ENCODE measurements at regions not wholly inside any gene's neighbourhood (a gene's known extent, or its start where the extent isn't known, plus 50 kb on each side); places are given as distances from the start of the nearest gene placed in this dataset.

- TF ChIP-seq SALL2 (tag by site-specific recombination; IDR thresholded peaks at IDR 0.05; ENCODE audit: borderline replicate concordance) (no peak), ZNF664 (tag by site-specific recombination; IDR thresholded peaks at IDR 0.05) (no peak), ZBTB6 (tag by site-specific recombination; IDR thresholded peaks at IDR 0.05) (no peak), ZBTB8A (tag by site-specific recombination; IDR thresholded peaks at IDR 0.05) (no peak), BCL11A (tag by site-specific recombination; IDR thresholded peaks at IDR 0.05; ENCODE audit: low read depth) (no peak), ZSCAN16 (tag by site-specific recombination; IDR thresholded peaks at IDR 0.05) (no peak), ELK4 (IDR thresholded peaks at IDR 0.05; ENCODE audit: borderline replicate concordance, low read depth, low read length) (no peak), ZNF146 (tag by site-specific recombination; IDR thresholded peaks at IDR 0.05) (no peak), REST (tag by site-specific recombination; IDR thresholded peaks at IDR 0.05) (no peak), ZNF501 (tag by site-specific recombination; IDR thresholded peaks at IDR 0.05) (no peak)
- H3K9me3 ChIP-seq (ENCODE audit: control insufficient read depth, insufficient read depth, low read depth, low read length), result no peaks in the 10 kb centered on the region
- POLR2A ChIA-PET, result no interaction called here
- no peak overlapping the region for H3K4me3 ChIP-seq (ENCODE audit: low read depth, low read length)
- H3K4me1 ChIP-seq (ENCODE audit: control insufficient read depth, insufficient read depth, low read length), result no peaks in the 10 kb centered on the region
- H3K36me3 ChIP-seq (ENCODE audit: control insufficient read depth in 2 of 2, insufficient read depth in 1 of 2, low read length in 2 of 2), result no peaks in the 10 kb centered on the region
- H3K27ac ChIP-seq (ENCODE audit: extremely low read depth, low read depth, low read length), result no peak overlapping the region
- CTCF ChIA-PET, result interaction anchor here (0.5 to 2.2 kb wide), 5 partner anchors 16 to 338 kb away, joined by 3 to 15 read pairs (median 4); no protein-coding TSS in a partner anchor
These were observed 66.7 kb upstream of the GPR26 start for GRCh38 chr10:123599366-123599849.

- ChIA-PET POLR2A (no interaction called here), CTCF (interaction anchor here (1.3 kb wide), 1 partner anchor 17 kb away, joined by 6 read pairs; no protein-coding TSS in a partner anchor)
- H3K4me1 ChIP-seq (ENCODE audit: control insufficient read depth, insufficient read depth, low read length), result no peaks in the 10 kb centered on the region
- H3K9me3 ChIP-seq (ENCODE audit: control insufficient read depth, insufficient read depth, low read depth, low read length), result no peaks in the 10 kb centered on the region
- TF ChIP-seq ZNF138 (tag by site-specific recombination; IDR thresholded peaks at IDR 0.05; ENCODE audit: borderline replicate concordance) (no peak), ZNF169 (tag by site-specific recombination; IDR thresholded peaks at IDR 0.05) (no peak), KLF8 (tag by site-specific recombination; IDR thresholded peaks at IDR 0.05) (no peak), ZNF148 (tag by site-specific recombination; IDR thresholded peaks at IDR 0.05; ENCODE audit: borderline replicate concordance) (no peak), ZNF174 (tag by site-specific recombination; IDR thresholded peaks at IDR 0.05) (no peak), RBAK (tag by site-specific recombination; IDR thresholded peaks at IDR 0.05) (no peak), ZNF362 (tag by site-specific recombination; IDR thresholded peaks at IDR 0.05) (no peak), ZNF791 (tag by site-specific recombination; IDR thresholded peaks at IDR 0.05) (no peak), ZNF777 (tag by site-specific recombination; IDR thresholded peaks at IDR 0.05; ENCODE audit: borderline replicate concordance) (no peak)
- no peaks in the 10 kb centered on the region for H3K36me3 ChIP-seq (ENCODE audit: control insufficient read depth in 2 of 2, insufficient read depth in 1 of 2, low read length in 2 of 2)
- H3K4me3 ChIP-seq (ENCODE audit: low read depth, low read length), result no peak overlapping the region
- no peak overlapping the region for H3K27ac ChIP-seq (ENCODE audit: extremely low read depth, low read depth, low read length)
These were observed 66.0 kb upstream of the GPR26 start for GRCh38 chr10:123600177-123600576.

Data from HEK293 (cell line).